ENCODE measurements at regions not wholly inside any gene's neighbourhood (a gene's known extent, or its start where the extent isn't known, plus 50 kb on each side); places are given as distances from the start of the nearest gene placed in this dataset.

- DNase-seq: no peak
- 17 to 35% methylated on average over 4 of the region's 4 CpGs for WGBS, 2 donors
- Histone ChIP-seq H3K4me1 (no peaks in the 10 kb centered on the region), H3K27ac (no peak overlapping the region), H3K9me3 (peaks cover 0 to 11% (median 0%) of the 10 kb centered on the region in 3 donors), H3K4me3 (no peak overlapping the region), H3K27me3 (no peaks in the 10 kb centered on the region), H3K36me3 (no peaks in the 10 kb centered on the region)
- TF ChIP-seq POLR2A (IDR thresholded peaks at IDR 0.05): no peak
- TF ChIP-seq, protein P1, sequence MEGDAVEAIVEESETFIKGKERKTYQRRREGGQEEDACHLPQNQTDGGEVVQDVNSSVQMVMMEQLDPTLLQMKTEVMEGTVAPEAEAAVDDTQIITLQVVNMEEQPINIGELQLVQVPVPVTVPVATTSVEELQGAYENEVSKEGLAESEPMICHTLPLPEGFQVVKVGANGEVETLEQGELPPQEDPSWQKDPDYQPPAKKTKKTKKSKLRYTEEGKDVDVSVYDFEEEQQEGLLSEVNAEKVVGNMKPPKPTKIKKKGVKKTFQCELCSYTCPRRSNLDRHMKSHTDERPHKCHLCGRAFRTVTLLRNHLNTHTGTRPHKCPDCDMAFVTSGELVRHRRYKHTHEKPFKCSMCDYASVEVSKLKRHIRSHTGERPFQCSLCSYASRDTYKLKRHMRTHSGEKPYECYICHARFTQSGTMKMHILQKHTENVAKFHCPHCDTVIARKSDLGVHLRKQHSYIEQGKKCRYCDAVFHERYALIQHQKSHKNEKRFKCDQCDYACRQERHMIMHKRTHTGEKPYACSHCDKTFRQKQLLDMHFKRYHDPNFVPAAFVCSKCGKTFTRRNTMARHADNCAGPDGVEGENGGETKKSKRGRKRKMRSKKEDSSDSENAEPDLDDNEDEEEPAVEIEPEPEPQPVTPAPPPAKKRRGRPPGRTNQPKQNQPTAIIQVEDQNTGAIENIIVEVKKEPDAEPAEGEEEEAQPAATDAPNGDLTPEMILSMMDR (IDR thresholded peaks at IDR 0.05): no peak
- intact Hi-C loops (cut with DNase I): no loop called here
These were observed 2023.3 kb upstream of the PCDH20 start for GRCh38 chr13:63438951-63439350.

DNA sequence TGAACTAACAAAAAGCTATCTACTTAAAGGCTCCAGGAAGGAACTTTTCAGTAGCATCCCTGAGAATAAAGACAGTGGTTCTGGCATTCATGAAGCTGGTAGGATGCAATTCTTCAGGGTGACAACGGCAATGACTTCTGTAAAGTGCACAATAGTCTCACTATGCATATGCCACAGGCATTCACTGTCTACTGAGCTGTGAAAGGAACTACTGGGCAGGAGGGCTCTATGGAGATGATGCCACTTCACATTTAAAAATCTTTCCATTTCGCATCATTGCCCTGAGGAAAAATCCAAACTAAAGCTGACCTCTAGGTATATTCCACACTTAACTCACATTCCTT, 2020.6 kb upstream of the PCDH20 start:
- H3K4me1 ChIP-seq: no peaks in the 10 kb centered on the region
- peaks cover 0 to 10% (median 0%) of the 10 kb centered on the region in 3 donors for H3K9me3 ChIP-seq
- 59 to 71% methylated on average over 2 of the region's 2 CpGs for WGBS, 2 donors
- no peak overlapping the region for H3K27ac ChIP-seq
- no peak for DNase-seq
- H3K4me3 ChIP-seq: no peak overlapping the region
- intact Hi-C loops (cut with DNase I): no loop called here
- no peak for TF ChIP-seq POLR2A (IDR thresholded peaks at IDR 0.05)
- TF ChIP-seq, protein P1 (IDR thresholded peaks at IDR 0.05): no peak
- H3K27me3 ChIP-seq: no peaks in the 10 kb centered on the region
- no peaks in the 10 kb centered on the region for H3K36me3 ChIP-seq

GRCh38 chr13:63435667-63436324, 2020.1 kb upstream of the PCDH20 start:
- H3K27ac ChIP-seq: no peak overlapping the region
- intact Hi-C loops (cut with DNase I): no loop called here
- no peaks in the 10 kb centered on the region for H3K27me3 ChIP-seq
- no peaks in the 10 kb centered on the region for H3K36me3 ChIP-seq
- peaks cover 0 to 5% (median 0%) of the 10 kb centered on the region in 3 donors for H3K9me3 ChIP-seq
- 24 to 36% methylated on average over 2 of the region's 2 CpGs for WGBS, 2 donors
- no peak for DNase-seq
- H3K4me3 ChIP-seq: no peak overlapping the region
- H3K4me1 ChIP-seq: no peaks in the 10 kb centered on the region
- TF ChIP-seq, protein P1 (IDR thresholded peaks at IDR 0.05): no peak
- TF ChIP-seq POLR2A (IDR thresholded peaks at IDR 0.05): no peak

DNA sequence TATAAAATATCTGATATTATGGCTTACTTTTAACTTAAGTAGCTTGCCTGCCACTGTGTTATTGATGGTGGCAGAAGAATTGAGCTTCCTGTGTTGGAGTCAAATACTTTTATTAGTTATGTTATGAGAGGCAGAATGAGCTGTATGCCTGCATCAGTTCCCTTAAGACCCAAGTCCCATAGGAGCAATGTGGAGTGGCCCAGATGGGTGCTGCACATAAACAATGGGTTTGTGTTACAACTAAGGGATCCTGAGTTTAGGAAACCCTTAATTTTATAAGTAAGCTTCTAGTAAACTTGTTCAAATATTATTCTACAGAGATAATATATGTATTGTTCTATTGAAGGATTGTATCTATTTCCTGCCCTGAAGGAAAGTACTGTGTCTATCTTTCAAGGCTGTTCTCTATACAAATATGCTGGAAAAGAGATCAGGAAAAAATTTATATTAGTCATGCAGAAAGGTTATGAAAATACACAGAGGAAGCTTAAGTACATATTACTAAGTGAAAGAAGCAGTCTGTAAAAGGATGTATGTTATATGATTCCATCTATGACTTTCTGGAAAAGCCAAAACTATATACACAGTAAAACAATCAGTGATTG, 2018.0 kb upstream of the PCDH20 start:
- DNase-seq: no peak
- Histone ChIP-seq H3K4me1 (no peaks in the 10 kb centered on the region), H3K36me3 (no peaks in the 10 kb centered on the region), H3K4me3 (no peak overlapping the region), H3K27me3 (no peaks in the 10 kb centered on the region), H3K27ac (no peak overlapping the region), H3K9me3 (no peaks in the 10 kb centered on the region)
- intact Hi-C loops (cut with DNase I): no loop called here
- no peak for TF ChIP-seq POLR2A (IDR thresholded peaks at IDR 0.05)
- TF ChIP-seq, protein P1 (IDR thresholded peaks at IDR 0.05): no peak

- 100% methylated on average over 2 of the region's 2 CpGs for WGBS, 2 donors
- TF ChIP-seq, protein P1 (IDR thresholded peaks at IDR 0.05): no peak
- no peak for TF ChIP-seq POLR2A (IDR thresholded peaks at IDR 0.05)
- Histone ChIP-seq H3K9me3 (no peaks in the 10 kb centered on the region), H3K4me1 (no peaks in the 10 kb centered on the region), H3K36me3 (no peaks in the 10 kb centered on the region), H3K27me3 (no peaks in the 10 kb centered on the region), H3K4me3 (no peak overlapping the region), H3K27ac (no peak overlapping the region)
- intact Hi-C loops (cut with DNase I): no loop called here
- DNase-seq: no peak
These were observed 2011.5 kb upstream of the PCDH20 start for GRCh38 chr13:63427170-63427569.
